ENCODE measurements at regions not wholly inside any gene's neighbourhood (a gene's known extent, or its start where the extent isn't known, plus 50 kb on each side); places are given as distances from the start of the nearest gene placed in this dataset.

GRCh38 chr18:10055125-10055750 is 141.4 kb downstream of the VAPA start:
- TF ChIP-seq CTCF (IDR thresholded peaks at IDR 0.05; ENCODE audit: borderline replicate concordance, insufficient read depth, low read depth, low read length) = no peak
- no peak overlapping the region for H3K4me3 ChIP-seq (ENCODE audit: low read depth, low read length)

GRCh38 chr18:10056506-10056905 is 142.7 kb downstream of the VAPA start:
- H3K4me3 ChIP-seq (ENCODE audit: low read depth, low read length) = no peak overlapping the region
- no peak for TF ChIP-seq CTCF (IDR thresholded peaks at IDR 0.05; ENCODE audit: borderline replicate concordance, insufficient read depth, low read depth, low read length)

- no peak overlapping the region for H3K4me3 ChIP-seq (ENCODE audit: low read depth, low read length)
- no peak for TF ChIP-seq CTCF (IDR thresholded peaks at IDR 0.05; ENCODE audit: borderline replicate concordance, insufficient read depth, low read depth, low read length)
Measured at GRCh38 chr18:10057401-10057893, 143.6 kb downstream of the VAPA start.

GRCh38 chr18:10057894-10058791 is 144.3 kb downstream of the VAPA start:
- no peak for TF ChIP-seq CTCF (IDR thresholded peaks at IDR 0.05; ENCODE audit: borderline replicate concordance, insufficient read depth, low read depth, low read length)
- H3K4me3 ChIP-seq (ENCODE audit: low read depth, low read length) = no peak overlapping the region

GRCh38 chr18:10059610-10060468 is 146.0 kb downstream of the VAPA start:
- no peak overlapping the region for H3K4me3 ChIP-seq (ENCODE audit: low read depth, low read length)
- no peak for TF ChIP-seq CTCF (IDR thresholded peaks at IDR 0.05; ENCODE audit: borderline replicate concordance, insufficient read depth, low read depth, low read length)

- H3K4me3 ChIP-seq (ENCODE audit: low read depth, low read length) = no peak overlapping the region
- no peak for TF ChIP-seq CTCF (IDR thresholded peaks at IDR 0.05; ENCODE audit: borderline replicate concordance, insufficient read depth, low read depth, low read length)
Measured at GRCh38 chr18:10060469-10060782, 146.6 kb downstream of the VAPA start.
